ENCODE measurements at regions not wholly inside any gene's neighbourhood (a gene's known extent, or its start where the extent isn't known, plus 50 kb on each side); places are given as distances from the start of the nearest gene placed in this dataset.

DNA sequence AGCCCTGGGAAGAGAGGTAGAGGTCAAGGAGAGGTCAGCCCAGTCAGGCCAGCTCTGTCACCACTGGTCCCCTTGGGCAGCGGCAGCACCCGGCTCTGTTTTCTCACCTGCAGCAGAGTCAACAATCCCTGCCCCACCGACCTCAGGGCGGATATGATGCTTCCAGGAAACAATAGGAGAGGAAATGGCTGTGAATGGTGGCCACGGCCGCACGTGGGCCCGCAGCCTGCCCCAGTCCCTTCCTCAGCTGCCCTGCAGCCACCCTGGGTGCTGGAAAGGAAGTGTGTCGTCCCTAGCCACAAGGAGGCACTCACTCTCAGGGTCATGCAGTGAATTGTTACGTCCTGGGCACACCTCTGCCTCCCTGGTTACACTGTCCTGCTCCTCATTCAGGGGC is 92.5 kb upstream of the ENPP6 start:
- peak; percentile 35 to 37 for DNase-seq (ENCODE audit: low read depth in 2 of 2)

DNA sequence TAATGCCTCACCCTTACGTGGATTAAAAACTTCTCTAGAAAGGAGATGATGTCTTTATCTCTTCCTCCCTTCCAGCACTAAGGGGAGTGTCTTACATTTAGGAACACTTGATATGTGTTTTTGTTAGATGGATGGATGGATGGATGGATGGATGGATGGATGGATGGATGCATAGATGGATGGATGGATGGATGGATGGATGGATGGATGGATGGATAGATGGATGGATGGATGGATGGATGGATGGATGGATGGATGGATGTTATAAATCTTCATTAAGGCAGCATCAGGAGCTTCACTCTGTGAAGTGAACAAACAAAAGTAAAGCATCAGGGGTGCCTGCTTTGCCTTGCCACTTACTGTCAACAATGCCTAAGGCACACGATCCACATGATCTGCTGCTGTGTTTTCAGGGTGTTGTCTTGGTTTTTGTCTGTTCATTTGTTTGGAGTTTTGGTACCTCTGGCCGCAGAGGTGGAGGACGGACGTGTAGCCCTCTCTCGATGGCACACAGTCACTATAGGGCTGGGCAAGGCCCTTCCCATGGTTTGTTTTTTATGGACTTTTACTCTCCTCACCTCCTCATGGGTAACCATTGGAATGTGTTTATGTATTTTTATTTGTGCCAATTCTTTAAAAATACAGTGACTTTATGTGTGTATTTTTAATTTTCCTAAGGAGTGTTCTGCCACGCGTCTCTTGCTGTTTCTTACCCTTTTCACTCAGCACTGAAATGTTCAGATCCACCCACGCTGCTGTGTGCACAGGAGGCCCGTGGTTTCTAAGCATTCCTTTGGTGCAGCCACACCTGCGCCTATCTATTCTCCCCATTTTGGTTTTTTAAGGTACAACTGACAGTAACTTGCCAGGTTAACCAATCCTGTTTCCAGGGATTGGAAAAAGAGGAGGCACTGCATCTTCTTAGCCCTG is 91.8 kb upstream of the ENPP6 start:
- no peak for DNase-seq (ENCODE audit: low read depth in 2 of 2)

GRCh38 chr4:184306949-184307348 is 89.3 kb upstream of the ENPP6 start:
- DNase-seq (ENCODE audit: low read depth in 2 of 2): no peak

- no peak for DNase-seq (ENCODE audit: low read depth in 2 of 2)
Observed at GRCh38 chr4:184306470-184306869, 88.8 kb upstream of the ENPP6 start.

DNA sequence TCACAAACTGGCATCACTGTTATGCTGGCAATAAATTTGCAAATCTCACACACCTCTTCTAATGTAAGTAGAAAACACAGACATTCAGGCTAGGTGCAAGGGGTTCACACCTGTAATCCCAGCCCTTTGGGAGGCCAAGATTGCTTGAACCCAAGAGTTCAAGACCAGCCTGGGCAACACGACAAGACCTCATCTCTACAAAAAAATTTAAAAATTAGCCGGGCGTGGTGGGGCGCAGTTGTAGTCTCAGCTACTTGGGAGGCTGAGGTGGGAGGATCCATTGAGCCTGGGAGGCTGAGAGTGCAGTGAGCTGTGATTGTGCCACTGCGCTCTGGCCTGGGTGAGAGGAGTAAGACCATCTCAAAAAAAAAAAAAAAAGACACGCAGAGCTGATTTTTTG is 83.1 kb upstream of the ENPP6 start:
- no peak for DNase-seq (ENCODE audit: low read depth in 2 of 2)

- no peak for DNase-seq (ENCODE audit: low read depth in 2 of 2)
Observed at GRCh38 chr4:184298254-184298653, 80.6 kb upstream of the ENPP6 start.

DNA sequence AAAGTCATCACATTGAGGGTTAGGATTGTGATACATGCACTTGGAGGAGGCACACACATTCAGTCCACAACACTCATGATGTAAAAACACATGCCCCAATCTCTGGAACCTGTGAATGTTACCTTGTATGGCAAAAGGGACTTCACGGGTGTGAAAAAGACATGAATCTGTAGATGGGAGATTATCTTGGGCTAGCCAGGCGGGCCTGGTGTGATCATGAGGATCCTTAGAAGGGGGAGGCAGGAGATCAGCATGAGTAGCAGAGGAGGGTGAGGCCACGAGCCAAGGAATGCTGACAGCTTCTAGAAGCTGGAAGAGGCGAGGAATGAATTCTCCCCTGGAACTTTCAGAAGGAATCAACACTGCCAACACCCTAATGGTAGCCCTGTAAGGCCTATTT is 77.5 kb upstream of the ENPP6 start:
- no peak for DNase-seq (ENCODE audit: low read depth in 2 of 2)

- DNase-seq (ENCODE audit: low read depth in 2 of 2): no peak
Observed at GRCh38 chr4:184294606-184295133, 77.0 kb upstream of the ENPP6 start.

DNA sequence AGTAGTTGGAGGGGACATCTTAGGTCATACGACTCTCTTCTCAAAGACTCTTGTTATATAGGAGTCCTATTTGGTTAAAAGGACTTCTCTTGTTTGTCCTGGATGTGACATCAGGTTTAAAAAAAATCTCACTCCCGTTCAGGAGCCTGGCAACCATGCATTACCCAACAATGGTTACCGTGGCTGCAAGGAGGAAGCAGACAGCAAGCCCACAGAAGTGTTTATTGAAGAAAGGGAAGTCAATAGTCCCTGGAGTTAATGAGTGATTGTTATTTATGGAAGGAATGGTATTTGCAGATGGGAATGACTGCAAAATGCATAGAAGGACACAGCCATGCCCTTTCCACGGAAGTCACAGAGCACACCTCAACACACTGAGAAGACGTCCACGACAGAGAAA is 75.9 kb upstream of the ENPP6 start:
- DNase-seq (ENCODE audit: low read depth in 2 of 2): peak in 1 of 2 donors; percentile 66

GRCh38 chr4:184292877-184293276 is 75.2 kb upstream of the ENPP6 start:
- DNase-seq (ENCODE audit: low read depth in 2 of 2): no peak

- no peak for DNase-seq (ENCODE audit: low read depth in 2 of 2)
Observed at GRCh38 chr4:184292465-184292867, 74.8 kb upstream of the ENPP6 start.

DNA sequence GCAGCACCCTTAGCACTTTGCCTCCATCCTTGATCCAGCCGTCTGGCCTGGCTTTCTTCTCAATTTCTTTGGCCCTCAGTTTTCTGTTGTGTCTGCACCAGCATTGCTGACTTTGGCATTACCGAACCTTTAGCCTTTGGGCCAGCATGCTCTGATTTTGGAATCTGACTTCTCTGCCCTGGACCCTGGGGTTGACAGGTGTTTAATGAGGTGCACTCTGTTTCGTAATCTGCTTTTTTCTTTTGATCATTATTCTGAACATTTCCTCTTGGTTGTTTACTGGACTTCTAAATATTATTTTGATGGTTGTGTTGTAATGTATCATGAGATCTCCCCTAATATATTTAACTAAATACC is 71.5 kb upstream of the ENPP6 start:
- no peak for DNase-seq (ENCODE audit: low read depth in 2 of 2)

DNA sequence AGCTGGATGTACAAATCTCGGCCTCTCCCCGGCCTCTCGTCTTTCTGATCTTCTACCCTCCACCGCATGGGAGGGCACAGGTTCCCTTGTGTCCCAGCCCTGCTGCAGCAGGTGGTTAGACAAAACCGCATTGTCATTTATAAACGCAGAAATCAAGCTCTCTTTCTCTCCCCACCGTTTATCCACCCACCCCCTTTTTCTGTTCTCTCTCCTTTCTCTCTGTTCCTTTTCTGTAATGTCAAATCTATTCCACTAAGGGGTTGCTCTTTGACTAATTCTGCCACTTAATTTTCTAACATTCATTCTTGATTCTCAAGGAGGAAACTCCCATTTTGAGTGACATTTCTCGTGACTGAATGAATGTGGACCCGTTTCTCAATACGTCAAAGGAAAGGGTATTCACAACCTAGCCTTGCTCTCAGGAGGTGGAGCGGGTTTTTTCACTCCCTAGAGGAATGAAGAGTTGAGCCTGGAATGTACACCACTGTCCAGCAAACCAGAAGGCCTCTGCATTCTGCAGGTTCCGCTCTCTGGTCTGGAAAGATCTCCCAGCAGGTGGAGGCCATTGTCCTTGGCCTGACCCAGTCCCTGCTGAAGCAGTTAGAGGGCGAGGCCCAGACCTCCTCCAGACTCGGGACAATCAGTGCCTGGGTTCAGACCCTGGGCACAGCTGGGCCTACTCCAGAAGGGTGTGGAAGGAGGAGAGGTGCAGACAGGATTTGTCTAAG is 70.9 kb upstream of the ENPP6 start:
- DNase-seq (ENCODE audit: low read depth in 2 of 2): no peak

GRCh38 chr4:184287697-184288255 is 70.1 kb upstream of the ENPP6 start:
- peak in 1 of 2 donors; percentile 41 for DNase-seq (ENCODE audit: low read depth in 2 of 2)

GRCh38 chr4:184286358-184286757 is 68.7 kb upstream of the ENPP6 start:
- no peak for DNase-seq (ENCODE audit: low read depth in 2 of 2)

- DNase-seq (ENCODE audit: low read depth in 2 of 2): no peak
Observed at GRCh38 chr4:184284742-184285141, 67.1 kb upstream of the ENPP6 start.

DNA sequence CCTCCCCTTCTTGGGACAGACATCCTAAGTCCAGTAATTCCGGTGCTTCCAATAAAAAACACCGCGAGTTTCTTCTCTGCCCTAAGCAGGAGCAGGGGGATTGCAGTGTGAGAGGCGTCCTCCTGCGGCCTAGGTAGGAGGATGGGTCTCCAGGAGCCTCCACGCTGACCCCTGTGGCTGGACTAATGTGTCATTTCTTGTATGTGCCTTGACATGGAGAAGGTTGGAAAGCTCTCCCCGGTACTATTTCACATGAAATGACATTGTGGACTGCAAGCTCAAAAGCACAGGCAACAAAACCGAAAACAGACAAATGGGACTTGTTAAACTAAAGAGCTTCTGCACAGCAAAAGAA is 66.6 kb upstream of the ENPP6 start:
- no peak for DNase-seq (ENCODE audit: low read depth in 2 of 2)

DNA sequence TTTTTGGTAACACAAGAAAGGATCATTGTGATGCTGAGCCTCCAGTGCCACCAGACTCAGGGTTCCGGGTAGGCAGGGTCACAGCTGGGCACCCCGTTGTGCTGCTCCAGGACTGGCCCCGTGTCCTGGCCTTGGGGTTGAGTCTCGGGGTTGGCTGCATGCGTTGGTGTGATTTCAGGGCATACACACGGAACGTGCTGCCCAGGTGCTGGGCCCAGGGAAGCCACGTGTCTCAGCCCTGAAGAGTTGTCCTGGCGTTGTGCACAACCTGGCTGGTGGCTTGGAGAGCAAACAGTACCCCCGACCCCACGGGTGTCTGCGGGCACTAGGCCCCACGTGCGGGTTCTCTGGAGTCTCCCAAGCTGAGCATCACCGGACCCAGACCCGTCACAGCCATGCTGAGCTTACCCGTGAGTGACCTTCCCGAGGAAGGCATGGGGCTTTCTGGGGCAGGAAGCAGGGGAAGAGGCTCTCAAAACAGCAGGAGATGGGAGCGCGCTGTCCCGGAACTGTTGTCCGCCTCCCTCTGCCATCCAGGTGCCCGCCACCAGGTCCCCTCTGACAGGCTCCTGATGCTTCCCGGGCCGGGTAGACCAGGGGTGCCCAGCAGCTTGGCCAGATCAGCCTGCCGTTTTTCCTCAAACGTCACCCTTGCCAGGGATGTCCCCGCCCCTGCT is 66.1 kb upstream of the ENPP6 start:
- no peak for DNase-seq (ENCODE audit: low read depth in 2 of 2)

DNA sequence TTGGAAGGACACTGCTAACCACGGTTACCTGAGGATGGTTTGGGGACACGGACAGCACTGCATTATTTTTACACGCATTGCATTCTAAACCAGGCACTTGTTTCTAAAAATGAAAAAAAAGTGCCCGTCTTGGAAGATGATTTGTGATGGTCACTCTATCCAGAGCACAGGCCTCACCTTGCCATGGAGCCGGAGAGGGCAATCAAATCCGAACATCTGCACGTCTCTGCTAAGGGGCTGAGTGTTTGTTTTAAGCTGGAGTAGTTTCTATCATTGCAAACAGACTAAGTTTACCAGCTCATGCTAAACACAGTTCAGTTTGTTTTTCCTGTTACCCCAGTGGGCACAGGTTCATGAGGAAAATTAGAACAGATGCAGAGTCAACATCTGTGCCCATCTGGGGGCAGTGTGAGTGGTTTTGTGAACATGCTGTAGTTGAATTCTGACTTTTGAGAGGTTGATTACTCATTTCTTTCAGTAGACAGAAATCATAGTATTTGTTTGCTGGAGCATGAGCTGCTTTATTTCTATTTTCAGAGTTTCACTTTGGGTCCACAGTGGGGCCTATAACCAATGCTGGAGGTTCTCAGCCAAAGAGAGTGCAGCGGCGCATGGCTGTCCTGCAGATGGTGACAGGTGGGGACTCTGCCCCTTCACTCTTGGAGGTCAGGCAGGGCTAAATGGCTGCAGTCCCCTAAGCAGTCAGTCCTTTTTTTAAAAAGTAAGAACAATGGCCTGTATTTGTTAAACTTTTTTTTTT is 65.4 kb upstream of the ENPP6 start:
- no peak for DNase-seq (ENCODE audit: low read depth in 2 of 2)

DNA sequence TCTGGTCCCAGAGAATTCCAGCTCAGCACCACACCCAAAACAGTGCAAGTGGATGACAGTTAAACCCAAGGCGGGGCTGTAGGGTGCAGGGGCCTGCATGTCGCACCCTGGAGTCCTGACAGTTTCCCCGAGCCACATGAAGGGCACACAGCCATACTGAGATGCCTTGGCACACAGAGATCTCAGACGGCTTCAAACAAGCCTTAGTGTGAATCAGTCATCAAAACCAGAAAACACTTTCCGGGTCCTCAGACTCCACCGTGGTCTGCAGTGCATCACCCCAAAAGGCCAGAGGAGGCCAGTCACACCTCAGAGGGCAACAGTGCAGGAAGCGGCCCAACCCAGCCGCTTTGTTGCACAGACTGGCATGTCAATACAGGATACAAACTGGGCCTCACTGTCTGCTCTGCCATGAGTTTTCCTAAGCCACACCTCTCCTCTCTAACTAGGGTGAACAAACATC is 64.6 kb upstream of the ENPP6 start:
- peak in 1 of 2 donors; percentile 25 for DNase-seq (ENCODE audit: low read depth in 2 of 2)

Measured in dermis microvascular lymphatic vessel endothelial cell (primary cell).